Ecto neural progenitor cell (in vitro differentiated cells): ENCODE measurements at regions not wholly inside any gene's neighbourhood (a gene's known extent, or its start where the extent isn't known, plus 50 kb on each side); places are given as distances from the start of the nearest gene placed in this dataset.

Experiments used
- DNase-seq: peaks from one replicate; pipeline ENCODE4 v3.0.0-alpha.2; 2018; ENCODE audit warnings: low spot score

DNA sequence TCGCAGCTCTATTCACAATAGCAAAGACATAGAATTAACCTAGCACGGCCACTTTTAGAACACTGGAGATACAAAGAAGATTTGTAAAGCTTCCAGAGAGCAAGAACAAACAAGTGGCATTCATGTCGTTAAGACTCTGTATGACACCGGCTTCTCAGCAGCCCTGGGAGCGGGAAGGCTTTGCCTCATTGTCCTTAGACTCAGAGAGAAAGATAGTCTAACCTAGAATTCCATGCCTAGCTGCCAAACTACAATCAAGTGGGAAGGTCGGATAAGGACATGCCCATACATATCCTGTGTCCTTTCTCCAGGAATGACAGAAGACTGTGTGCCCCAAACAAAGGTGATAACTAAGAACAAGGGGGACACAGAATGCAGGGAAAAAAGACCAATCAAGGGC lies 1038.3 kb downstream of the BCL11B start:
- DNase-seq = no peak

DNA sequence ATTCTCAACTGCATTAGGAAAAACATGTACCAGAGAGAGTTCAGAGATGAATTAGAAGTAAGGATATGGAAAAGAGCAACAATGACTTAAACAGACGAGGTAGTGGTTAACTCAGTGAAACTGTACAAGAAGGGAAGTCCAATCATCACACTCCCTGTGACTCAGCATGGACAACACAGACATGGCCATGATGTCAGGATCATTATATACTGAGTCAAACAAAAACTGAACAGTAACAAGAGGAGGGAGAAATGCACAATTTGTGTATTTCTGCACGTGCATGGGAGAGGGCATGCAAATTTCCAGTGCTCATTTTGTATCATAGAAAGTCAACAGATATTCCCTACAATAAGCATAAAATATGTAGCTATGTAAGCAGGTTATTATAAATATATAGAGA lies 1037.8 kb downstream of the BCL11B start:
- no peak for DNase-seq

DNA sequence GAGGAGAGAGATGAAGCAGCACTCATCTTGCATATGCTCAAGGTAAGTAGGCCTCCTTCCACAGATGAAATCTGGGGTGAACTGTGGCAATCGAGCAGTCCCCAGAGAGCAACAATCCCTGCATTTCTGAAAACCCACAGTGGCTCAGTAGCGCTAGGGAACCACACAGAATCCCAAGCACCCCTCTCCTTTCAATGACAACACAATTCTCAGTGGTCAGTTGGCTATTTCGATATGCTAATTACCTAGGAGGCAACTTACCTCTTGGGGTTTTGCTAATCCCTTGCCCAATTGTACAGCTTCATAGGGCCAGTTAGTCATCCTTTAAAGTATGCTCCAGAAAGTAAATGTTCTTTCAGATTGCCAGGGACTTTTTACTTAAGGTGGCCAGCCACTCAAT lies 1035.7 kb downstream of the BCL11B start:
- DNase-seq = no peak

DNA sequence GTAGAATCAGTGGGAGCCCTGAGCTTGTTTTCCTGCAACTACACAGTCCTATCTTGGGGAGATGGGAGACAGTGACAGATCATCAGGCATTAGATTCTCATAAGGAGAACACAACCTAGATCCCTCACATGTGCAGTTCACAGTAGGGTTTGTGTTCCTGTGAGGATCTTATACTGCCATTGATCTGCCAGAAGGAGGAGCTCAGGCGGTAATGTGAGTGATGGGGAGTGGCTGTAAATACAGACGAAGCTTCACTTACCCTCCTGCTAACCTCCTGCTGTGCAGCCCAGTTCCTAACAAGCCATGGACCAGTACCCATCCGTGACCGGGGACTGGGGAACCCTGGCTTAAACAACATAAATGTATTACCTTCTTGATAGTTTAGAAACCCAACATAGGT lies 1034.1 kb downstream of the BCL11B start:
- DNase-seq = no peak

DNA sequence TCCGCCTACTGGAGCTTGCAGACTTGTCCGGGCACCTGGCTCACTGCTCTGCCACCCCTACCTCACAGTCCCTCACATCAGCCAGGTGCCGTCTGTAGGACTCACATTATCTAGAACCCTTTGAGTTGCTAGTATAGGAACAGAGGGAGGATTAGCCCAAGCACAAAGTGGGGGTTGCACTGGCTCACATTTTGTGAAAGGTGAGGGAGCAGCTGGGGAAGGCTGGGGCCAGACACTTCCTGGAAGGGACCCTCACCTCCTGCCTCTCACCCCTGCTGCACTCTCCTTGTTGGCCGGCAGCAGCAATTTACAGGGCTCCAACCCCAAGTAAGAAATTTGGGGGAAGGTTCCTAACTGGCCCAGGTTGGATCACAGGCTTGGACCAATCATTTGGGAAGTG lies 1031.6 kb downstream of the BCL11B start:
- DNase-seq = no peak

DNA sequence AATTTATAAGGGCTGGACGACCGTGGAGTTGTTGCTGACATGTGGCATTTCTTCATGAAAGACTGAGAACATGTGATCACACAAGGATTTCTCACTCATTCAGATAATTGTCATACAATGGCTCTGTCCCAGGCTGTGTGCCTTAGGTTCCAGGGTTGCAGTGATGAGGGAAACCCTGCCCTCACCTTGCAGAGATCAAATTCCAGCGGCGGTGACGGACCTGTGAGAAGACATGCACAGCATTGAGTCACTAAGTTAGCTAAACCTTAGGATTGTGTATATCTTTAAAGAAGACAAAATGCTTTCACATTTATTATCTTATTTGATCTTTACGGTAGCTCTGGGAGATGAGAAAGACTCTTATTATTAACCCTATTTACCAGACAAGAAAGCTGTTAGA lies 1029.1 kb downstream of the BCL11B start:
- DNase-seq = no peak

DNA sequence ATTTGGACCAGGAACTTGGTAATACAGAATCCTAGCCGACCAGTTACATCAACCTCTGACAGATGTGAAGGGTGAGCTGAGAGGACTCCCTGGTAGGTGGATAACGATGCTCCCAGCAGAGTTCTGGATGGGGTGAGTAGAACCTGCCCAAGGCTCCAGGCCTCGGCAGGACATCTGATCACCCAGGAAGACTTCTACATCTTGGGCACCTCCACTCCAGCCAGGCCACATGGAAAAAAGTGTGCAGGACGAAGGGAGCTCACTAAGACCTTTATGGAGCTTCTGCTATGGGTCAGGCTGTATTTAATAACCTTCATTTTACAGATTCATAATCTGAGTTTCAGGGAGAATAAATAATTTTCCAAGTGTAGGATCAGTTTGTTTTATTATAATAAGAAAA lies 1028.7 kb downstream of the BCL11B start:
- no peak for DNase-seq

DNA sequence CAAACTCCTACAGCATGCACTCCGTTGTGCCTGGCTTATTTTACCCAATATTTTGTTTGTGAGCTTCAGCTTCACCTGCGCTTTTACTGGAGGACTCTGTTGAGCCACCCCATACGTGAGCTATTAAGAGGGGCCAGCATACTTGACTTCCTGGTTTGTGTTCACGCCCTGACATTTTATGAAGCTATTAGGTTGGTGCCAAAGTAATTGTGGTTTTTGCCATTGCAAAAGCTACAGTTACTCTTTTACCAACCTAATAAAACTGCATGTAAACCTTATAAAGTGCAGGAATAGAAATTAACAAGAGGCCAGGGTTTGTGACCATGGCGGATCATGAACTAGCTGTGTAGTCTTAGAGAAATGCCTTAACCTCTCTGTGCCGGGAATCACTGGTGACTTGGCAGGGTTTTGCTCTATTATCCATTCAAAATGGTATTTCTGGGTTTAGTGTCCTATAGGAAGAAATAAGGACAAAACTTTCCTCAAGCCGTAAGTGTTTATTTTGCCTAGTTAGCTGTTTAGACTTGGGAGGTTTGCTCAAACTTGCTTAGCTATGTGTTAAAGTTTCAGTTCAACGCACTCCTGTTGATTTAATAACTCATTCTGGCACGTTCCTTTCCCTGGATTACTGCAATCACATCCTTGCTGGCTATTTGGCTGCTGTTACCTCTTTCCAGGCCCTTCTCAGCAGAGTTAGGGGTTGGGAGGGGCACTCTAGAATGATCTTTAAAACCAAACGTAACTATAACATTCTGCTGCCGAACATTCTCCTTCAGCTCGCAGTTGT lies 1027.6 kb downstream of the BCL11B start:
- DNase-seq = no peak

DNA sequence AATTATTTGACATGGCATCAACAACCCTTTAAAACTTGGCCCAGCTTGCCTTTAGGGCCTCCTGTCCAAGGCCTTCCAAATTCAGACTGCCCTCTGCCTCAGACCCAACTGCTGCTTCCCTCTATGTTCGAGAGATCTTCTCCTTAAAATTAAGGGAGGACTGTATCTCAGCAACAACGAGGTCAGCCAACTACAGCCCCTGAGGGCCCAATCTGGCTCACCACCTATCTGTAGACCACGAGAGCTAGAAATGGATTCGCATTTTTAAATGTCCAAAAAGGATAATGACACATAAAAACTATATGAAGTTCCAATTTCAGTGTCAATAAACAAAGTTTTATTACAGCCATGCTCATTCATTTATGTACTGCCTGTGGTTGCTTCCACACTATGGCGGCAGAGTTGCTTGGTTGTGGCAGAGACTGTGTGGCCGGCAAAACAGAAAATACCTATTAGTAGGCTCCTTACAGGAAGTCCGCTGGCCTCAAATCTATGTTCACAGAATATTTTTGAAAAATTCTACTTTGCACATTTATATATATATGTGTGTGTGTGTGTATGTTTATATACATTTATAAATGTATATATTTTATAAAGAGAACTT lies 1026.9 kb downstream of the BCL11B start:
- DNase-seq = no peak

DNA sequence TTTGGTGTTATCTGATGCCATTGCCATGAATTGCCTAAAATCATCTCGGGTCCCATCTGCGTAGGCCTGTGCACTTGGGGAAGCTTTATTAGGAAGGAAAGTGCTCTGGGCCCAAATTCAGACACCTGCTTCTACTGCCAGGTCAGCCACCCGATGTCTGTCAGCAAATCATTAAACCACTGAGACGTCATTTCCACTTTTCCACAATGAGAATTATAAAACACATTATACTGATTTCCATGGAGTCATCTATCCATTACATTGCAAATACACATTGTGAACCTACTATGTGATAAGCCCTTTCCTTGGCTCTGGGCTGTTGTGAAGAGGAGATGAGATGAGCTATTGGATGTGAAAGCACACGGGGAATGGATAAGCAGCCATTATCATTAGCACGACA lies 1022.9 kb downstream of the BCL11B start:
- no peak for DNase-seq

DNA sequence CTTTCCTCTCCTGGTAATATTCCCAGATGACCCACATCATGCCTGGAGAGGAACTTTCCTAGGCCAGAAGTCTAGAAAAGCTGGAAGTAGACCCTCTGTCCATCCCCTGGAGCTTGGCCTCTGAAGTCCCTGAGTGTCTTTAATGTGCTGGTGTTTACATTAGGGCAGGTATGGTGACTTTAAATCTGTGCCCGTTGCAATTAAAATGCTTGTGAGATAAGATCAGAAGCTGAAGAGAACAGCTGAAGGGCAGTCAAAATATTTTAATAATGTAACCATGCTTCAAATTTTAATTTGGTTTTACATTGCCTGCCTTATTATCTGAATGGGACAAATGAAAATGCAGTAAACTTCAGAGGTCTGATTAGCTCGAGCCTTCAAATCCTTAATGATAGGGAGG lies 1022.5 kb downstream of the BCL11B start:
- no peak for DNase-seq

DNA sequence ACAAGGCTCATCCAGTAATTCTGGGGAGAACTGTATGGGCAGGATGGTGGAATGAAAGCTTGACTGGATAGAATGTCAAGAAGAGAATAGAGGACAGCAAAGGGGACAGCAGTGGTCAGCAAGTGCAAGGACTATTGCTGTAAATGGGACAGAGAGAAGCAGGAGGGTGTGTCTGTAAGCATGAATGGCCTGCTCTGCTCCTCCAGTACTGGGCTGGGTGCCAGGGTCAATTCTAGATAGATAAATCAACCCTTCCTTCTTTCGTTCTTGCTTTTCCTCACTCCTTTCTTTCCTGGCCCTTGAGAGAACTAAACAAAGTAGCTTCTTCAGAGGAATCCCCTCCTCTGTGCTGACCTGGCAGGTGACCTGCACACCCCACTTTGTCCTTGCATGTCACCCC lies 1019.2 kb downstream of the BCL11B start:
- DNase-seq = no peak

DNA sequence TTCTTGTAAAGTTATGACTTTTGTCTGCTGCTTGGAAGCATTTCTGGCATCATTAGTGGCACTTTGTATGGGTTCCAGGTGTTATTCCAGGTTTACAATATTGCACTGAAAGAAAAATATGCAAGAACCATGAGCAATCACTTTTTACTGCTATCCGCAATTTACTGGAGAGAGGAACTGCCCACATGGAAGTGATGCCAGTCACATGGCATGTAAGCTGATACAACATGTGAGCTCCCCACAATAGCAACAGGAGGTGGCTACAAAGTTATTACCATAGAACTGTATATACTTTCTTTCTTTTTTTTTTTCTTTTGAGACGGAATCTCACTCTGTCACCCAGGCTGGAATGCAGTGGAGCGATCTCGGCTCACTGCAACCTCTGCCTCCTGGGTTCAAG lies 1012.1 kb downstream of the BCL11B start:
- no peak for DNase-seq

DNA sequence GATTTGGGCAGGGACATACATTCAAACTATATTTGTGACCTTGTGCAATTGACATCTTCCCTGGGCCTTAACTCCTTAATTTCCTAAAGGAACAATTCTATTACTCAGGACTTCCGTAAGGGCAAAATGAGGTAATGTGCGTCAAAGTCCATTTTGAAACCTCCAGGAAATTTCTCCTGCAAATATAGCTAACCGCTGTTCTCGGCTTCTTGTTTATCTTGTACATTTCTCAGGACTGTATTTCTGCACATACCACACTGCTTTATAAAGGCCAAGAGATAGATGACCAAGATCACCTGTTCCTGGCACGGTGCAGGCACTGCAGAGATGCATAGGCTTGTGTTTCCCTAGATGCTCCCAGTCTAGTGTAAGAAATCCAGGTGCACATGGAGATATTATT lies 1009.4 kb downstream of the BCL11B start:
- DNase-seq = no peak

DNA sequence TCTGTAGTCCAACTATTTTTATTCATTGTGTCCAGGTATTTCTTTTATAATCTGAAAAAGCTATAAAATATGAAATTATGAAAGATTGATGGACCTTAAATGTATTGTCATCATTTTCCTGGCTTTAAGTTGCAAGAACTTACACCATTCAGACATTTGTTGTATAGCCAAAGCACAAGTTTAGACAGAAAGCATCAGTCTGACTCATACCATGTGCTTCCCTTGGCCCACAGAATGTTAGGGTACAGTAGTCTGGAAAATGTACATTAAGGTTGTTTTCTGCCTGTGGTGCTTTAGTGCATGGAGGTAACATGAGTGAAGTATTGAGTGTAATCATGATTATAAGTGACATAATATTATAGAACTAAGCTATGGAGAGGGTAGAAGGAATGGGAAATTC lies 1002.5 kb downstream of the BCL11B start:
- no peak for DNase-seq

DNA sequence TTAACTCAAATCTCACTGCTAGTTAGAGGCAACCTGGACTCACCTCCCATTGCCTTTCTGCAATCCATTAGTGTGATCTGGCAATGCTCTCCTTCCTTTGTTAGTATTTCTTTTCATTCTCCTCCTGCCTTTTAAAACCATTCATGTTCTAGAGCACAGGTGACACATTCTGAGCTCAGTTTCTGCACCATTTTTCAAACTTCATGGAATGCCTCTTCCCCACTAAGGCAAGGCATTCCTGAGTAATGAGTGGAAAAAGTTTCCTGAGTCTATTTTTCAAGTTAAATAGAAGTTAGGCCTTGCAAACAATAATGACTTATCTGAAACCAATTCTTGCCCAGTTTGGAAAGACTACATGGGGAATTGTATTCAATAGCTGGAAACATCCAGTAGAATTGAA lies 1001.8 kb downstream of the BCL11B start:
- no peak for DNase-seq

DNA sequence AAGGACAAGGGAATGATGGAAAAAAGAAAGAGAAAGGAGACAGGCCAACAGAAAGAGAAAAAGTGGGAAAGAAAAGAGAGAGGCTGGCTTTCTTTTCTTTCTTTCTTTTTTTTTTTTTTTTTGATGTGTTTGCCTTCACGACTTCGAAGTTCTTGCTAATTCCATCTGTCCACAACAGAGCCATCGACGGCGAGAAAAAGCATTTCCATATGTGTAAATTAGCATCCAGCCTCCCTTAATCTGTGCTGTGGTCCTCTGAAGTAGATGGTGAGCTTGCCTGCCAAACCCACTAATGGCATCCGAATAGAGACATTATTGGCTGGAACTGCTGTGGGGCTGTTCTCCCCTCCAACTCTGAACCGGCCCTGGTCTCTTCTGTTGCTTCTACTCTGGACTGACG lies 997.4 kb downstream of the BCL11B start:
- no peak for DNase-seq

DNA sequence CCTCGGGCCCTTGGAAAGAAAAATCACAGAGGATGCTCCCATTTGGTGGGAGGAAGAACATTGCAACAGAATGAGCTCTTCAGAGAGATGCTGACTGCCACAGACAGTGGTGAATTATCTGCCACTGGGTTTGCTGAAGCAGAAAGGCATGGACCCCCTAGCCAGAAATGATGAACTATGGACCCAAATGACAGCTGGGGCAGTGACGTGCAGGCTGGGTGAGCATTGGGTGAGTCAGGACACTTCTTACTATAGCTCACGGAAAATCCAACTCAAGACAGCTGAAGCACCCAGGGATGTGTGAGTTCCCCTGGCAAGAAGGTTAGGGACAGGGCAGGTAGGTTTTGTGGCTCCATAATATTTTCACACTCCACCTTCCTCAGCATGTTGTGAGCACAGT lies 993.2 kb downstream of the BCL11B start:
- no peak for DNase-seq

DNA sequence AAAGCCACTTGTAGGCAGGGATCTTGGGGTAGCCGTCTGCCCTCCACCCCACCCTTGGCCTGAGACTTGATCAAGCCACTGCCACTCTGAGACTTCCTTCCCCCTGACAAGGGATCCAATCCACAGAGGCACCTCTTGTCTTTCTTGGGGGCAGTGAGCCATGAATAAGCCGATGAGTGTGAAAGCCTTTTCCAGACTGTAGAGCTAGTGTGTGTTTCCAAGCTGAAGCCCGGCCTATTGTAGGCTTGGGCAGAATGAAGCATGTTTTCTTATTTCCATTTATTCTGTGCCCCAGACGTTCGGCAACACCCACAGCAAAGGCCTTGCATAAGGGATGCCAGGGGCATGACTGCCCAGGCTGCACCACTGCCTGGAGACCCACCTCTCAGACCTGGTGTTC lies 991.6 kb downstream of the BCL11B start:
- DNase-seq = peak; percentile 48

DNA sequence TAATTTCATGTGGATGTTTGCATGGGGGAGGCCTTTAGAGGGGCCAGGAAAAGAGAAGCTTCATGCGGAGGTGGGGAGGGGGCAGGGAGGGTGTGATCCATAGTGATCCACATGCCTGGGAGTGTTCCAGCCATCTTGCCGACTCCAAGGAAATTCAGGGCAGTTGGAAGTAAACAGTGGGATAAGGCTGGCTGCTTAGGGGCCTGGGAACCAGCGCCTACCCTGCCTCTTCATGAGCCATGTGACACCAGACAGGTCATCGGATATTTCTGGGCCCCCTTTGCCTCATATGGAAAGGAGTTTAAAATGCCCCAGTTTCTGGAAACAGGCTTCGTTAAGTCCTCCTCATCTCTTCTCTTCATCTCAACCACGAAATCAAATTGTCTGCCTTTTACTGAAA lies 983.2 kb downstream of the BCL11B start:
- no peak for DNase-seq

DNA sequence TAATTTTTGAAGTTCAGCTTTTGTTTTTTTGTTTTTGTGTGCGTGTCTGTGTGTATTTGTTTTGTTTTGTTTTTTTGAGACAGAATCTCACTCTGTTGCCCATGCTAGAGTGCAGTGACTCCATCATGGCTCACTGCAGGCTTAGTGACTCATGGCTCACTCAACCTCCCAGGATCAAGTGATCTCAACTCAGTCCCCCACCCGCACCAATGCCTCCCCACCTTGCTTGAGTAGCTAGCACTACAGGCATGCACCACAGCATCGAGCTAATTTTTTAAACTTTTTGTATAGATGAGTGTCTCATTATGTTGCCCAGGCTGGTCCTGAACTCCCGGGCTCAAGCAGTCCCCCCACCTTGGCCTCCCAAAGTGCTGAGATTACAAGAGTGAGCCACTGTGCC lies 981.4 kb downstream of the BCL11B start:
- no peak for DNase-seq

DNA sequence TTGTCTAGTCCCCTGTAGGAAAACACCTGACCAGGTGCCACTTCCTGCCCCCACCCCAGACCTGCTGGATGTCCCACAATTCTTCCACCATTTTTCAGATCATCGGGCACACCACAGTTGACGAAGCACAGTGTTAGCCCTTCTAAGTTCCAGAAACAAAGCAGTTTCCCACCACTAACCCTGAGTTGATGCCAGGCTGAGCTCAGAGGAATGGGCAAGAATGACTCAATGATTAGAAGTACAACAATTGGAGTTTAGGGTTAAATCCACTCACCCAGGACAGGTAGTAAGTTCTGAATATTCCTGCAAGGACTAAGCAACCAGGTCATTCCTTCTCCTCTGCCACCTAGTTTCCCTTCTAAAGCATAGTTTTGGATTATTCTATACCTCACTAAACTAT lies 979.8 kb downstream of the BCL11B start:
- DNase-seq = no peak

DNA sequence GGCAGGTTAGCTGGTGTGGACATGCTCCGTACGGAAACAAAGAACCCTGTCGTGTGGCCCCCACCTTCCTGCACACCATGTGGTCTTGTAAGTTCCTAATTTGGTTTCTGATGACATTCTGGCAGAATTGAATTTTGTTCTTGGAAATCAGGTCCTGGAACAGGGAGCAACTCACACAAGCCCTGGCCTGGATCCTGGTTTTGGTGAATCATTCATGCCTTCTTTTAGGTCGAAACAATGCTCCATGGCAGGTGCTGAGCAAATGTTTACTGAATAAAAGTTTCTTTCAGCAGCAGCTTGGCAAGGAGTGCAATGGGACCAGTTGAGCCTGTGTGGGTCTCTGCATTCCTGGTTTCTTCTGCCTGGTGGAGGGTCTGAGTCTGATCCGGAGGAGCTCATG lies 978.4 kb downstream of the BCL11B start:
- no peak for DNase-seq

DNA sequence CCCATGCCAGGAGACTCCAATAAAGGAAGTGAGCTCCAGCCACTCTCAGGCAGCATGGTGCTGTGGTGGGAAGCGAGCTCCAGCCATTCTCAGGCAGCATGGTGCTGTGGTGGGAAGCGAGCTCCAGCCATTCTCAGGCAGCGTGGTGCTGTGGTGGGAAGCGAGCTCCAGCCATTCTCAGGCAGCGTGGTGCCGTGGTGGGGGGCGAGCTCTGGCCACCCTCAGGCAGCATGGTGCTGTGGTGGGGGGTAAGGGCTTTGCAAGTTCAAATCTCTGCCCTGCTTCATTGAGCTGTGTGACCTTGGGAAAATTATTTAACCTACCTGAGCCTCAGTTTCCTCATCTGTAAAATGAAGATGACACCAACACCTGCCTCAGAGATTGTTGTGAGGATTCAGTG lies 975.1 kb downstream of the BCL11B start:
- no peak for DNase-seq
